GM21528 (cell line): ENCODE measurements at regions not wholly inside any gene's neighbourhood (a gene's known extent, or its start where the extent isn't known, plus 50 kb on each side); places are given as distances from the start of the nearest gene placed in this dataset.

ENCODE experiments used
- ATAC-seq: cut with Tn5 transposase; IDR thresholded peaks from one replicate; pipeline ENCODE4 v1.9.1; 2021; ENCODE audit warnings: mild to moderate bottlenecking, moderate library complexity; ENCODE audit not compliant: unreplicated experiment, low FRiP score

GRCh38 chr13:44117351-44117750 lies 237.6 kb downstream of the LACC1 start:
- no peak for ATAC-seq

- no peak for ATAC-seq
These were observed 238.1 kb downstream of the LACC1 start for GRCh38 chr13:44117816-44118215.

DNA sequence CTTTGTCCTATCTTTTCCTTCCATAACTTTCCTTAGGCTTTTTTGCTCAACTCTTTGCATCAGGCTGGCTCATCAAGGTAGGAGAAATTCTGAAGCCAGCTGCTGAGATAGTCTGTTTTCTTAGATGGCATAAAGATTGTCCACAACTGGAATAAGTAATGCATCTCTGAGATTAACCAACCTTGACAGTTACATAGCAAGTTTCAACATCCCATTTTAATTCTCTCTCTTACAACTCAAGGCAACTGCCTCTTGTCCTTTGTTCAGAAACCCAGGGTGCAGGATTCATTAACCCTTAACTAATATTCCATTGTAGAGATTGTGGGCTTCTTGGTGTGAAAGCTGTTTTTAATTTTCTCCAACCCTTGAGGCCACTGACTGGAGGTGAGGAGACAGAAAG lies 239.2 kb downstream of the LACC1 start:
- no peak for ATAC-seq

DNA sequence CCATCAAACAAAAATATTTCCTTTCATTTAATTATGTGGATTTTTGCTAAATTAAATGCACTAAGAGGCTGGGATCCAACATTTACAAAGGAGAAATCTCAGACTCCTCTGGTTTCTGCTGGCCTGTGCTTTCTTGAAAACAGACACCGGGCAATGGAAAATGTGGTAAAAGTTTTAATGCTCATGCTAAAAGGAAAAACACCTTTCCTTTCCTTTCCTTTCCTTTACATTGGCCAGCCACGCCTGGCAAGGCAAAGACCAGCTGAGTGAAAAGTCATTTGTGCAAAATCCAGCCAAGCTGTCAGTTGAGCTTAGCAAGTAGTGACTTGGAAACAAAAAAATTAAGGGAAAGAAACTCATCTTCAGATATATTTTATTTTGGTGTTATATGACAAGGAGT lies 240.3 kb downstream of the LACC1 start:
- no peak for ATAC-seq

- ATAC-seq, result no peak
These were observed 241.4 kb downstream of the LACC1 start for GRCh38 chr13:44120849-44121755.

GRCh38 chr13:44124352-44124751 lies 244.6 kb downstream of the LACC1 start:
- no peak for ATAC-seq

GRCh38 chr13:44125943-44126469 lies 246.3 kb downstream of the LACC1 start:
- ATAC-seq, result no peak

DNA sequence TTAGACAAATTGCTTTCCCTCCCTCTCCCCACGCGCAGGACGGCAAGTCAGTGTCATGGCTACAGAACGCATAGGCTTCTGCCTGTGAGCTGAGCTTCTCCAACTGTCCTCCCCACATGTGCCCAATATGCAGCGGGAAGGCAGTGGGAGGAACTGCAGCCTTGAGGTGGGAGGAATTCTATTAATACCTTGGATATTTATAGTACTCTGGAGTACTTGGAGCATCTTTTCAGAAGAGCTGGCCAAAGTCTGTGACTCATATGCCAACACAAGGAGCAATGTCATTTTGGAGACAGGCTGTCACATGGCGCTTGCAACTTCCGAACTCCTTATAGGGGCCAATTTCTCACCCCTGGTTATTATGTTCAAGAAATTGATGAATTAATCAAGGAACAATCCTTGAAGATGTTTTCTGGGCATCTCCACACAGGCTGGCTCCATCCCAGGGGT lies 245.0 kb upstream of the SERP2 start:
- no peak for ATAC-seq

DNA sequence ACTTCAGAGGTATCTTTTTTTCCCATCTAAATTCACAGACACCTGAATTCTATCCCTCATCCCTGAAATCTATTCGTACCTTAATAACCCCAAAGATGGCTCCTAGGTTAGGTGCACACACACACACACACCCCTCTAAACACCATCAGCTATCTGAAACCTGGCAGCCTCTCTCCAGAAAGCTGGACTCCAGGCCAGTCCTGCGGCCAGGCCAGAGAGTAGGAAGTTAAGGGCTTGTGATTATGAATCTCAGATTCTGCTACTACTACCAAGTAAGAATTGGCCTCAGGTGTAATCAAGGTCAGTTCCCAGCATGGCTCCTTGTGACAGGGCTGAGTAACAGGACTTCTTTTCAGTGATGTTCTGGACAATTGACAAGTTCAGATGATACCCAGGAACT lies 244.2 kb upstream of the SERP2 start:
- ATAC-seq, result no peak

DNA sequence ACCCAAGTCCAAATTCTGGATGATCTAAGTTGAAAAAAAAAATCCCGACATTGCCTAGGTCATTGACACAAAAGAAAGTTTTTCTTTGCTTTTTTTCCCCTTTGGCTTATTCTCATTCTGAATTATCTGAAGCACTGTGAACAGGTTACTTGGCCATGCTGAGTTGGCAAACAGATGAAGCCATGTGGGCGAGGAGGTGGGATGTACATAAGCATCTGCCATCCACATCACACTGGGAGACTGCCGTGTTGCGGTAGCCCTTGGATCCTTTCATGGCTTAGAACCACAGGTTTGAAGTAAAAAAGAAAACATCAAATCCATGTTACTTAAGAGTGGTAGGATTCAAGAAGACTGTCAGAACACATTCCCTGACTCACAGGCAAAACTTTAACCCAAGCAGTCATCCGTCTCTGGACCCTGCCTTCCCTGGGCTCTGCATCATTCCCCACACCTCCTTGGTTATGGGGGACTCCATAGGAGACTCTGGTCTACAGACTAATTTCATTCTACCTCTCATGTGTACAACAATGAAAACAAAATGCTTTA lies 242.5 kb upstream of the SERP2 start:
- ATAC-seq, result no peak

GRCh38 chr13:44132710-44133109 lies 240.9 kb upstream of the SERP2 start:
- ATAC-seq, result no peak

- no peak for ATAC-seq
These were observed 240.0 kb upstream of the SERP2 start for GRCh38 chr13:44133626-44134025.

DNA sequence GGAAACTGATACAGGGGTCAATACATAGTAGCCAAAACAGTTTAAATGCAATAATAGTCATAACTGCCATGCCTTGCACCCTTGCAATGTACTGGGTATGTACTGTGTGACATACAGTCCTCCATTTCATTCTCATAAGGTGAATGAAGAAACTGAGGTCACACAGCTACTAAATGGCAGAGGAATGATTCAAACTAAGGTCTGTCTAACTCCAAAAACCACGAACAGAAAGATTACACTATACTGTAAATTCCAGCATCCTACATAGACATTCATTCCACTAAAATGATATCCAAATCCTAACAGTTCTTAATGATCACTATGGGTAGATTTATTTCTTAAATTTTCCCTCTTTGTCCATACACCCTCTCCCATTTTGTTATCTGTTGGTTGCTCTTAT lies 238.1 kb upstream of the SERP2 start:
- ATAC-seq, result no peak

- ATAC-seq, result no peak
These were observed 236.8 kb upstream of the SERP2 start for GRCh38 chr13:44136696-44137268.

GRCh38 chr13:44137466-44137865 lies 236.2 kb upstream of the SERP2 start:
- no peak for ATAC-seq

DNA sequence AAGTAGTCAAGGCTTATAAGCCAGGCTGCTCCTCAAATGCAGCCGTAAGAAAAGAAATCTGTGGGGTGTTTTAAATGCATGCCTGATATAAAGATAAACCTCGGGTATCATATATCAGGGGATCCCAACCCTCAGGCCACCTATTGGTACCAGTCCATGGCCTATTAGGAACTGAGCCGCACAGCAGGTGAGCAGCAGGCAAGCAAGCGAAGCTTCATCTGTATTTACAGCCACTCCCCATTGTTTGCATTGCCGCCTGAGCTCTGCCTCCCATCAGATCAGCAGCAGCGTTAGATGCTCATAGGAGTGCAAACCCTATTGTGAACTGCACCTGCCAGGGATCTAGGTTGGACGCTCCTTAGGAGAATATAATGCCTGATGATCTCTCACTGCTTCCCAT lies 233.5 kb upstream of the SERP2 start:
- no peak for ATAC-seq

DNA sequence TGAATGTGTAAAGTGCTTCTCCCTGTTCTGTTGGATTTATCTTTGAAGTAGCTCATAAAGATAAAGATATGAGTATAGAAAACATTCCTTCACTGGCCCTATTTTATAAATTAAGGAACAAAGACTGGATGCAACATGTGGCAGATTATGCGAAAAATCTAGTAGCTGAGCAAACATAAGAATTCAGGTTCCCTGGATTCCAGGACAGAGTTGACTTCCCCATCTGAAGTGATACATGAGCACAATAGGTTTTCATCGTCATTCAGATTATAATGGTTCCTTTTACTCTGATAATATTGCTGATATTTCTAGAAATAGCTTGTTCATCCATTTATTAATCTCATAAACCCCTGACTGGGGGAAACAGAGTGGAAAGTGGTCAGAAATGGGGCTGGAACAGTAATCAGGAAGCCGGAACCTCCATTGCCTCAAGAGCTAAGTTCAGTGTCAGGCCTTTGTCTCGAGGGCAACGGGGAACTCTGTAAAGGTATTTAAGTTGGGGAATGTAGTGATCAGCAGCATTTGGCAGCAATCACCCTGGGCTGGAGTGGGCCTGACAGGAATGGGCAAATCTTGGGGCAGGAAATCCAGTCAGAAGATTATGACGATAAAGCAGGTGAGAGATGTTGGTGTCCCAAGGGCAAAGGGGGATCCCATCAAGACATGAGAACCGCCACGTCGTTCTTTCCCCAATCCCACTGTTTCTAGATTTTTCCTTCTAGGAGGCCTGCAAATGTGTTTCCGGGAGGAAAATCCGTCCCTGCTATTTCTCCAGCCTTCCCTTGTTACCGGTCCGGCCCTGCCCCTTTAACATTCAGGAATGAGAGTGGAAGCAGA lies 232.5 kb upstream of the SERP2 start:
- ATAC-seq, result no peak

DNA sequence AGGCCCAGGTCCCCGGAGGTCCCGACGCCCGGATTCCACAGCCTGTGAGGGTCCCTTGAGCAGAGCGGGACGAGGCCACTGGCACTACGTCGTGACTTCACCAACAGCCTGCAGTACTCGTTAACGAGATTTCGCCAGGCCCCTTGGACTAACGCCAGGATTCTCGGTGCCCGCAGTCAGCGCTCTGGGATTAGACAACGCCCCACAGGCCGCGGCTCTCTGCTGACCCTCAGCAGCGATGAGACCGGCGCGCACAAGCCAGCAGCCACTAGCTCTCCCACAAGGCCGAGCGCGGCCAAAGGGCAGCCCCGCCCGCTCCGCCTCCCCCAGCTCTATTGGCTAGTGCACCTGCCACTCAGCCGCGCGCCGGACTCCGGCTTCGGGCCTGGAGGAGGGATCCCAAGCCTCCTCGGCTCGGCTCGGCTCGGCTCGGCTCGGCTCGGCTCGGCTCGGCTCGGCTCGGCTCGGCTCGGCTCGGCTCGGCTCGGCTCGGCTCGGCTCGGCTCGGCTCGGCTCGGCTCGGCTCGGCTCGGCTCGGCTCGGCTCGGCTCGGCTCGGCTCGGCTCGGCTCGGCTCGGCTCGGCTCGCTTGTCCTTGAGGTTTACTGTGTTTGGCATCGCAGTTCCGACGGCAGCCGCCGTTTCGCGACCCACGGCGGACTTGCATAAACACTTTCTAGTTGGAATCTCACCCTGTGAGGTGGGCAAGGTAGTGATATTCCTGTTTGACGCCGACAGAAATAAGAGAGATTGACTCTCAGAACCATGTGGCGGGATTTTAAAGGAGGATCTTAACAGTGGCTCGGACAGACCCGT lies 231.7 kb upstream of the SERP2 start:
- peak; percentile 100 for ATAC-seq

DNA sequence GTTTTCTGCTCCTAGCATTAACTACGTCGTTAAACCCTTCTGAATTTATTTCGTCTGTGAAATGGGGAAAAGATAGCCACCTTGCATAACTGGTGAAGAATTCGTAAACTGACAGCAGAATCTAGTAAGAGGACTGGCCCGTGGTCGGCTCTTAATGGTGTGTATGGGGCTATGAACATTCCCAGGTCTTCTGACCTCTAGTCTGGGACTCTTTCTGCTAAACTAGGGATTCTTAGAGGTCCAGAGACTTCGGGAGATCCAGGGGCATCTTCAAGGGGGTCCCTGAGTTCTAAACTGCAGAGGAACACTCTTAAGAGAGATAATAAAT lies 231.1 kb upstream of the SERP2 start:
- no peak for ATAC-seq
